GM20000 (cell line): ENCODE measurements at regions not wholly inside any gene's neighbourhood (a gene's known extent, or its start where the extent isn't known, plus 50 kb on each side); places are given as distances from the start of the nearest gene placed in this dataset.
"Not testable (repeated sequence)": the region's sequence is repeated elsewhere in the genome, so short reads cannot be mapped to it uniquely, and the experiment has no call there.

Experiments
- DNase-seq: peaks from one replicate; pipeline ENCODE4 v3.0.0; 2012; ENCODE audit warnings: low spot score
- TF ChIP-seq, protein P1 (sequence below): IDR thresholded peaks from 2 replicates; pipeline ENCODE4 v1.5.1; 2012; ENCODE audit warnings: mild to moderate bottlenecking, control low read depth; ENCODE audit errors: extremely low read depth, missing control alignments

DNA sequence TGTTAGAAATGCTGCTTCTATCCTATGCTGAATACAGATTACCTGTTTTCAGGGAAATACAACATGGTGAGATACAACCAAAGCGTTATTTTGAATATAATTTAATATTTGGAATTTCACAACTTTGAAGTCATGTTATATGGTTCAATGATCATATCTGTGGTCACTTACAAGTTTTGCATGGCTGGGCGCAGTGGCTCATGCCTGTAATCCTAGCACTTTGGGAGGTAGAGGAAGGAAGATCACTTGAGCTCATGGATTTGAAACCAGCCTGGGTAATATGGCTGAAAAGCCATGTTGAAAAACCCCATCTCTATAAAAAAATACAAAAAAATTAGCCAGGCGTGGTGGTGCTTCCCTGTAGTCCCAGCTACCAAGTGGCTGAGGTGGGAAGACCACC, 57.9 kb downstream of the DOP1B start:
- TF ChIP-seq, protein P1, sequence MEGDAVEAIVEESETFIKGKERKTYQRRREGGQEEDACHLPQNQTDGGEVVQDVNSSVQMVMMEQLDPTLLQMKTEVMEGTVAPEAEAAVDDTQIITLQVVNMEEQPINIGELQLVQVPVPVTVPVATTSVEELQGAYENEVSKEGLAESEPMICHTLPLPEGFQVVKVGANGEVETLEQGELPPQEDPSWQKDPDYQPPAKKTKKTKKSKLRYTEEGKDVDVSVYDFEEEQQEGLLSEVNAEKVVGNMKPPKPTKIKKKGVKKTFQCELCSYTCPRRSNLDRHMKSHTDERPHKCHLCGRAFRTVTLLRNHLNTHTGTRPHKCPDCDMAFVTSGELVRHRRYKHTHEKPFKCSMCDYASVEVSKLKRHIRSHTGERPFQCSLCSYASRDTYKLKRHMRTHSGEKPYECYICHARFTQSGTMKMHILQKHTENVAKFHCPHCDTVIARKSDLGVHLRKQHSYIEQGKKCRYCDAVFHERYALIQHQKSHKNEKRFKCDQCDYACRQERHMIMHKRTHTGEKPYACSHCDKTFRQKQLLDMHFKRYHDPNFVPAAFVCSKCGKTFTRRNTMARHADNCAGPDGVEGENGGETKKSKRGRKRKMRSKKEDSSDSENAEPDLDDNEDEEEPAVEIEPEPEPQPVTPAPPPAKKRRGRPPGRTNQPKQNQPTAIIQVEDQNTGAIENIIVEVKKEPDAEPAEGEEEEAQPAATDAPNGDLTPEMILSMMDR: no peak
- DNase-seq: no peak

DNA sequence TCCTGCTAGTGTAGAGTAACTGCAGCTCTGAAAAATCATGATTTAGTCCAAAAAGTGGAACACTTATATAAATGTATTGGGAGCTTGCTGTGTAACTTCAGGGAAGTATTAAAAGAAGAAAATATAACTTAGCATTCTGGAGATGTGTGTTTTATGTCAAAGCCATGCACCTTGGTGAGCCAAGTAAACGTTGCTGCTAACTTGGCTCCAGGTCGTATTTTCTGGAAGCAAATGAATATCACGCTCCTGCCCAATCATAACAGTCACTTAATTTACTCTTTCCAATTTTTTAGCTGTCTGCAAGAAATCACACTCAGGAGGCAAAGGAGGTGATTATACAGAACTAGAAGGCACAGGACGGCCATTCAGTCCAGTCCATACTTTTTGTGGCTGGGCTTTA, 61.1 kb downstream of the DOP1B start:
- TF ChIP-seq, protein P1: no peak
- DNase-seq: no peak

DNA sequence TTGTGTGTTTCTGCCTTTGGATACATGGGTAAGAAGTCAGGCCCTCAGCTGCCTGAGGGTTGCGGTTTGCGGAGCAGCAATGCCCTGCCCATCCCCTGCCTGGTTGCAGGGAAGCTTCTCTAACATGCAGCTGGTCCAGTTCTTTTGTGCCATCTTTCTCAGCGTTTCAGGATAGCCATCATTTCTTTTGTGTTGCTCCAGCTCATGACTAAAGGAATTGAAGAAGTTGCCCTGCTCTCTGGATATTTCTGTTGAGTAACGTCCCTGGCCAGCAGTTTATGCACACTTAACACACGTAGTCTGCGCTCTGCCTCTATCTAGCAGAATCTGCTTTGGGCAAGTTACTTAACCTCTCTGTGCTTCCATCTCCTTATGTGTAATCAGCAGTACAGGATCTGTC, 62.1 kb downstream of the DOP1B start:
- no peak for DNase-seq
- TF ChIP-seq, protein P1: no peak

DNA sequence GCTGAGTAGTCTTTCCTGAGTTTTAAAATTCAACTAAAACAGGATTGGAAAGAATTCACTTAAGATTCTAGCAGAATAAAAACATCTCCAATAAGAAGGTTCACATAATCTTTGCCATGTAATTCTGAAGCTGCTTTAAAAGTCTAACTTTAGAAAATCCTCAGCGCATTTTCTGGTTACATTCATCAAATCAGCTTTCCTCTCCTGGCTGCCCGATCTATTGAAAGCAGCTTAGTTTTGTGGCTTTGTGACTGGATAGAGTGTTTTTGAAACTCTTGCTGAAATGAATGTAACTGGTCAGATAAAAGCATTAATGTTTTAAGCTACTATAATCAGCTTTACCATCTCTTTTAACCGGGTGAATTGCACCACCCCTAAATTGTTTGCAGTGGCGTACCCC, 66.8 kb downstream of the DOP1B start:
- TF ChIP-seq, protein P1: no peak
- DNase-seq: no peak

DNA sequence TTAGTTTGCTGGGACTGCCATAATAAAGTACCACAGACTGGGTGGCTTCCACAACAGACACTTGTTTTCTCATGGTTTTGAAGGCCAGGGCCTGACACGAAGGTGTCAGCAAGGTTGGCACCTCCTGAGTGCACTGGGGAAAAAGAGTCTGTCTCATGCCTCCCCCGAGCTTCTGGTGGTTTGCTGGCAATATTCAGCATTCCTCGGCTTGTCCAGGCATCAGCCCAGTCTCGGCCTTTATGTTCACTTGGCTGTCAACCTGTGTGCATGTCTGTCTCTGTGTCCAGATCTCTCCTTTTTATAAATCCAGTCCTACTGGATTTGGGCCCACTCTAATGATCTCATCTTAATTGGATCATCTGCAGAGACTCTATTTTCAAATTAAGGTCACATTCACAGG, 72.6 kb downstream of the DOP1B start:
- TF ChIP-seq, protein P1: no peak
- DNase-seq: no peak

- DNase-seq: not testable (repeated sequence)
Measured at GRCh38 chr21:36231444-36231843, 74.8 kb downstream of the DOP1B start.

GRCh38 chr21:36232641-36233040, 76.0 kb downstream of the DOP1B start:
- no peak for DNase-seq
- TF ChIP-seq, protein P1: no peak

DNA sequence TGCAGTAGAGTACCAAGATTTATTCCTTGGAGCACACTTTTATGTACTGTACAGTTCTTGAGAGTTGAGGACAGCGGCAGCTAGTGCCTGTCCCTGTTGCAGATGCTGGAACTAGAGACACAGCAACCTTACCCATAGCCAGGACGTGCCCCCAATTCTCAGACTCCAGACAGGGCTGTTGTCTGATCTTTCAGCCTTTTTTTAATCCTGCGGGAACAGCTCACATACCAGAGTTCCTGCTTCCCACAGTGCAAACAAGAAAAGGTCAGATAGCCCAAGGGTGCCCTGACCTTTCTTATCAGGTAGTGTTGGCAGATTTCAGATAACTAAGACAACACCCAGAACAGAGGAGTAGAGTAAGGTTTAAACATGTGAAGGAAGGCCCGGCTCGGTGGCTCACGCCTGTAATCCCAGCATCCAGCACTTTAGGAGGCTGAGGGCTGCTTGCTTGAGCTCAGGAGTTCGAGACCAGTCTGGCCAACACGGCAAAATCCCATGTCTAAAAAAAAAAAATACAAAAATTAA, 78.5 kb downstream of the DOP1B start:
- no peak for DNase-seq
- TF ChIP-seq, protein P1: no peak
